GM12864 (cell line): ENCODE measurements at regions not wholly inside any gene's neighbourhood (a gene's known extent, or its start where the extent isn't known, plus 50 kb on each side); places are given as distances from the start of the nearest gene placed in this dataset.

Experiments
- DNase-seq: peaks from one replicate; pipeline ENCODE4 v3.0.0-alpha.2; 2011; ENCODE audit warnings: low read depth
- H3K4me3 ChIP-seq: 2 replicates; pipeline ENCODE4 v1.5.1; 2011; ENCODE audit warnings: mild to moderate bottlenecking, low read depth, low read length, control low read depth
- CTCF ChIP-seq: IDR thresholded peaks from 2 replicates; pipeline ENCODE4 v1.5.1; 2011; ENCODE audit warnings: low read depth, mild to moderate bottlenecking, moderate library complexity, low read length, control low read depth, inconsistent platforms; ENCODE audit errors: missing control alignments

DNA sequence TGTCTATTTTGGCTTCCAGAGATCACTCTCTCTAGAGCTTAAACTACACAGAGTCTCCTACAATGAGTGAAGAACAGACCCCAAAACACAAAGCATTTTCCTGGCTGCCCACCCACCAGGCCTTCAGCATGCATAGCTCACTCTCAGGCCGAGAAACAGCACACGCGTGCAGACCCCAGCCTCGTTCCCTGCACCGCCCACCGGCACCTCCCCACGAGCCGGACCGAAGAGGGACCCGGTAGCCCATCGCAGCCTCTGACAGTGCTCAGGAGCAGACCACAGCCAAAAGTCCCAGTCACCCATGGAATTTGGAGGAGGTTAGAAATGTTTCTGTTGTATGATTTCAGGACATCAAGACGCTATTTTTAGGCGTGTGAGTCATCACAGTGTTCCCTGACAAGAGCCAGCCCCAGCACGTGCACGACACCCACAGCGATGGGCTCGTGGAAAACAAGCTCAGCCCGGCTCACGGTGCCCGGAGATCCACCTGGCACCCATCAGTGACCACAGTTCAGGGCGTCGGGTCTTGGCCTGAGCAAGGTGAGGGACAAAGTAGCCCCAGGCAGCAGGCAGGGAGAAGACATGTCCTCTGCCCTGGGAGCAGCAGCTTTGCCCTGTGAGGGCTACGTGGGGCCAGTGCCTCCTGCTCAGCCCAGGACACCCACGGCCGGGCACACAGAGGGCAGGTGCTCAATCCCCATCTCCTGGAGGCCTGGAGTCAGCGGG is 50.1 kb upstream of the SPACA7 start:
- no peak for DNase-seq
- TF ChIP-seq CTCF: no peak
- no peak overlapping the region for H3K4me3 ChIP-seq
